NB4 (cell line): ENCODE measurements at regions not wholly inside any gene's neighbourhood (a gene's known extent, or its start where the extent isn't known, plus 50 kb on each side); places are given as distances from the start of the nearest gene placed in this dataset.

Experiments
- CTCF ChIP-seq: IDR thresholded peaks from one replicate; pipeline ENCODE4 v1.5.1; 2012; ENCODE audit warnings: low read depth, low read length
- MYC ChIP-seq: IDR thresholded peaks from 2 replicates; pipeline ENCODE4 v1.6.1; 2011; ENCODE audit warnings: low read depth, low read length
- POLR2A ChIP-seq: IDR thresholded peaks from 2 replicates; pipeline ENCODE4 v1.6.1; 2011; ENCODE audit warnings: mild to moderate bottlenecking; ENCODE audit not compliant: insufficient read length; ENCODE audit errors: extremely low read depth

GRCh38 chr9:99682870-99683269 lies 138.8 kb upstream of the NR4A3 start:
- TF ChIP-seq POLR2A: no peak
- no peak for TF ChIP-seq CTCF
- no peak for TF ChIP-seq MYC
